GM23338 (cell line): ENCODE measurements at regions not wholly inside any gene's neighbourhood (a gene's known extent, or its start where the extent isn't known, plus 50 kb on each side); places are given as distances from the start of the nearest gene placed in this dataset.

ENCODE experiments used
- ATAC-seq: fragments of 200-7000 bp; cut with Tn5 transposase; 3 replicates; pipeline ENCODE4 v1.9.1; 2020
- DNase-seq: peaks from one replicate; pipeline ENCODE4 v3.0.0-alpha.2; 2015; ENCODE audit warnings: low spot score
- H2AFZ ChIP-seq: fragments of 200-600 bp; sonication (generic); 2 replicates; pipeline ENCODE4 v1.8.0; 2016; ENCODE audit warnings: antibody characterized with exemption, mild to moderate bottlenecking, moderate library complexity
- H3F3A ChIP-seq: fragments of 200-600 bp; sonication (generic); replicated peaks from 2 replicates; pipeline ENCODE4 v1.8.0; 2017; ENCODE audit warnings: antibody characterized with exemption, mixed run types, low read depth
- H3K27ac ChIP-seq: fragments of 200-600 bp; sonication (generic); 2 replicates; pipeline ENCODE4 v1.6.1; 2016; ENCODE audit warnings: low read depth
- H3K27me3 ChIP-seq: fragments of 200-600 bp; sonication (generic); 2 replicates; pipeline ENCODE4 v1.8.0; 2016; ENCODE audit warnings: mild to moderate bottlenecking, mixed run types, moderate library complexity; ENCODE audit not compliant: insufficient read depth
- H3K36me3 ChIP-seq: fragments of 200-600 bp; sonication (generic); 2 replicates; pipeline ENCODE4 v1.8.0; 2016; ENCODE audit warnings: mild to moderate bottlenecking; ENCODE audit not compliant: insufficient read depth
- H3K4me1 ChIP-seq: fragments of 200-600 bp; sonication (generic); 2 replicates; pipeline ENCODE4 v1.8.0; 2016; ENCODE audit warnings: mild to moderate bottlenecking, moderate library complexity; ENCODE audit not compliant: insufficient read depth
- H3K4me2 ChIP-seq: fragments of 200-600 bp; sonication (generic); 2 replicates; pipeline ENCODE4 v1.7.1; 2017; ENCODE audit warnings: mixed run types
- H3K4me3 ChIP-seq: fragments of 200-600 bp; sonication (generic); 2 replicates; pipeline ENCODE4 v1.6.1; 2016; ENCODE audit warnings: mixed run types
- H3K79me2 ChIP-seq: fragments of 200-600 bp; sonication (generic); replicated peaks from 2 replicates; pipeline ENCODE4 v1.8.0; 2017; ENCODE audit warnings: mild to moderate bottlenecking; ENCODE audit not compliant: insufficient read depth
- H3K9me2 ChIP-seq: fragments of 200-600 bp; sonication (generic); 2 replicates; pipeline ENCODE4 v1.8.0; 2017; ENCODE audit not compliant: insufficient read depth
- H4K20me1 ChIP-seq: fragments of 200-600 bp; sonication (generic); replicated peaks from 2 replicates; pipeline ENCODE4 v1.8.0; 2017; ENCODE audit warnings: mild to moderate bottlenecking; ENCODE audit not compliant: insufficient read depth
- H3K27ac Mint-ChIP-seq: 2 replicates; pipeline ENCODE4 v1.8.0; 2020; ENCODE audit warnings: inconsistent platforms, mild to moderate bottlenecking, moderate library complexity, mixed read lengths
- H3K27me3 Mint-ChIP-seq: 3 replicates; pipeline ENCODE4 v1.8.0; 2022; ENCODE audit warnings: low read depth, mild to moderate bottlenecking, moderate library complexity, mixed read lengths, inconsistent platforms; ENCODE audit not compliant: insufficient read depth, poor library complexity
- H3K36me3 Mint-ChIP-seq: 3 replicates; pipeline ENCODE4 v1.8.0; 2021; ENCODE audit warnings: low read depth, mild to moderate bottlenecking, inconsistent platforms, moderate library complexity, mixed read lengths
- H3K4me1 Mint-ChIP-seq: 3 replicates; pipeline ENCODE4 v1.8.0; 2020; ENCODE audit warnings: mild to moderate bottlenecking, inconsistent platforms, mixed read lengths
- H3K4me3 Mint-ChIP-seq: 3 replicates; pipeline ENCODE4 v1.8.0; 2021; ENCODE audit warnings: moderate library complexity, mild to moderate bottlenecking, inconsistent platforms, mixed read lengths
- H3K9me3 Mint-ChIP-seq: 3 replicates; pipeline ENCODE4 v1.8.0; 2020; ENCODE audit warnings: moderate library complexity, mild to moderate bottlenecking, inconsistent platforms, mixed read lengths
- CREB1 ChIP-seq: fragments of 250-450 bp; sonication (Bioruptor Pico); IDR thresholded peaks from 2 replicates; pipeline ENCODE4 v1.5.0; 2020; ENCODE audit warnings: low read depth, mild to moderate bottlenecking, moderate library complexity
- EZH2 ChIP-seq: fragments of 200-600 bp; sonication (generic); IDR thresholded peaks from one replicate; pipeline ENCODE4 v1.8.0; 2017; ENCODE audit warnings: antibody characterized with exemption, mild to moderate bottlenecking, low read depth; ENCODE audit not compliant: unreplicated experiment
- EZH2phosphoT487 ChIP-seq: fragments of 200-600 bp; sonication (generic); IDR thresholded peaks from one replicate; pipeline ENCODE4 v1.8.1; 2018; ENCODE audit warnings: antibody characterized with exemption; ENCODE audit not compliant: unreplicated experiment
- JUNB ChIP-seq: IDR thresholded peaks from one replicate; pipeline ENCODE4 v1.6.1; 2016; ENCODE audit warnings: antibody characterized with exemption; ENCODE audit not compliant: unreplicated experiment
- NANOG ChIP-seq: IDR thresholded peaks from 2 replicates; pipeline ENCODE4 v1.6.1; 2016; ENCODE audit warnings: antibody characterized with exemption, borderline replicate concordance
- POLR2AphosphoS5 ChIP-seq: IDR thresholded peaks from 2 replicates; pipeline ENCODE4 v1.6.1; 2016; ENCODE audit warnings: antibody characterized with exemption, low read depth
- STAT1 ChIP-seq: IDR thresholded peaks from one replicate; pipeline ENCODE4 v1.6.1; 2016; ENCODE audit warnings: antibody characterized with exemption; ENCODE audit not compliant: unreplicated experiment
- ZNF114 ChIP-seq: fragments of 250-450 bp; sonication (Bioruptor Pico); IDR thresholded peaks from 2 replicates; pipeline ENCODE4 v1.5.0; 2020; ENCODE audit warnings: mild to moderate bottlenecking, moderate library complexity
- ZNF331 ChIP-seq: fragments of 250-450 bp; sonication (Bioruptor Pico); IDR thresholded peaks from 2 replicates; pipeline ENCODE4 v1.5.0; 2020; ENCODE audit warnings: low read depth, mild to moderate bottlenecking, moderate library complexity
- TF ChIP-seq, protein P1 (sequence below), 2 experiments: fragments of 200-600 bp in 1 of 2; sonication (generic) in 1 of 2; conservative IDR thresholded peaks; 2 replicates each; pipeline versions ENCODE4 v1.5.1 to v1.6.1; 2016 to 2017; ENCODE audit warnings: antibody characterized with exemption in 2 of 2, low read depth in 2 of 2, mild to moderate bottlenecking in 2 of 2, moderate library complexity in 1 of 2
- TF ChIP-seq, protein P2 (sequence below): IDR thresholded peaks from 2 replicates; pipeline ENCODE4 v1.6.1; 2016; ENCODE audit warnings: antibody characterized with exemption
- TF ChIP-seq, protein P3 (sequence below): IDR thresholded peaks from one replicate; pipeline ENCODE4 v1.6.1; 2018; ENCODE audit warnings: antibody characterized with exemption; ENCODE audit not compliant: unreplicated experiment
- TF ChIP-seq, protein P4 (sequence below): fragments of 250-450 bp; sonication (Bioruptor Pico); IDR thresholded peaks from 2 replicates; pipeline ENCODE4 v1.5.0; 2020; ENCODE audit warnings: mild to moderate bottlenecking, moderate library complexity

DNA sequence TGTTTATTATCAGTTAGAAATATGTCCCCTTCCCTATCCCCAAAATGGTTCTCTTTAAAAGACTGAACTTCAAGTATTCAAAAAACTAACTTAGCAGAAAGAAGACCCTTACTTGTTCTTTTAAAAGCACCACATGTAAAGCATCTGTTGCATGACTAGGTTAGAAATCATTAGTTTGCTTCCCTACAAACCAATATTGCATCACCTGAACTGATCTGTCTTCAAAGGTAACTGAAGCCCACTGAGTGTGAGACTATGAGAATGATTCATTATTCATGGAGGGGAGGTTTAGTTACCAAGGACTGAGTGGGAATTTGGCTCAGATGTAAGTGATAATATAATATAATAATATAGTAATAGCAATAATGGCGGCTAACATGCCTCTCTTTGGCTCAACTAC, 231.7 kb downstream of the SPRY1 start:
- H3K4me3 ChIP-seq, result no peak overlapping the region
- no peaks in the 10 kb centered on the region for H3K9me2 ChIP-seq
- Mint-ChIP-seq H3K9me3 (no peaks in the 10 kb centered on the region), H3K36me3 (no peaks in the 10 kb centered on the region), H3K4me1 (peaks cover 3% of the 10 kb centered on the region; the same call in 2 of the 3 replicates), H3K27me3 (no peaks in the 10 kb centered on the region), H3K27ac (no peak overlapping the region), H3K4me3 (no peak overlapping the region)
- H2AFZ ChIP-seq, result no peak overlapping the region
- no peak for ATAC-seq
- H3K4me1 ChIP-seq, result no peaks in the 10 kb centered on the region
- no peaks in the 10 kb centered on the region for H3K79me2 ChIP-seq
- no peak overlapping the region for H3K4me2 ChIP-seq
- TF ChIP-seq, protein P1, sequence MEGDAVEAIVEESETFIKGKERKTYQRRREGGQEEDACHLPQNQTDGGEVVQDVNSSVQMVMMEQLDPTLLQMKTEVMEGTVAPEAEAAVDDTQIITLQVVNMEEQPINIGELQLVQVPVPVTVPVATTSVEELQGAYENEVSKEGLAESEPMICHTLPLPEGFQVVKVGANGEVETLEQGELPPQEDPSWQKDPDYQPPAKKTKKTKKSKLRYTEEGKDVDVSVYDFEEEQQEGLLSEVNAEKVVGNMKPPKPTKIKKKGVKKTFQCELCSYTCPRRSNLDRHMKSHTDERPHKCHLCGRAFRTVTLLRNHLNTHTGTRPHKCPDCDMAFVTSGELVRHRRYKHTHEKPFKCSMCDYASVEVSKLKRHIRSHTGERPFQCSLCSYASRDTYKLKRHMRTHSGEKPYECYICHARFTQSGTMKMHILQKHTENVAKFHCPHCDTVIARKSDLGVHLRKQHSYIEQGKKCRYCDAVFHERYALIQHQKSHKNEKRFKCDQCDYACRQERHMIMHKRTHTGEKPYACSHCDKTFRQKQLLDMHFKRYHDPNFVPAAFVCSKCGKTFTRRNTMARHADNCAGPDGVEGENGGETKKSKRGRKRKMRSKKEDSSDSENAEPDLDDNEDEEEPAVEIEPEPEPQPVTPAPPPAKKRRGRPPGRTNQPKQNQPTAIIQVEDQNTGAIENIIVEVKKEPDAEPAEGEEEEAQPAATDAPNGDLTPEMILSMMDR (conservative IDR thresholded peaks at IDR 0.05; ENCODE audit: low read depth in 2 of 2), result no peak
- TF ChIP-seq ZNF331 (CRISPR knock-in tag) (no peak), CREB1 (CRISPR knock-in tag) (no peak), STAT1 (no peak), JUNB (no peak), EZH2phosphoT487 (no peak), NANOG (no peak), POLR2AphosphoS5 (no peak), EZH2 (no peak), ZNF114 (CRISPR knock-in tag) (no peak)
- TF ChIP-seq, protein P2, sequence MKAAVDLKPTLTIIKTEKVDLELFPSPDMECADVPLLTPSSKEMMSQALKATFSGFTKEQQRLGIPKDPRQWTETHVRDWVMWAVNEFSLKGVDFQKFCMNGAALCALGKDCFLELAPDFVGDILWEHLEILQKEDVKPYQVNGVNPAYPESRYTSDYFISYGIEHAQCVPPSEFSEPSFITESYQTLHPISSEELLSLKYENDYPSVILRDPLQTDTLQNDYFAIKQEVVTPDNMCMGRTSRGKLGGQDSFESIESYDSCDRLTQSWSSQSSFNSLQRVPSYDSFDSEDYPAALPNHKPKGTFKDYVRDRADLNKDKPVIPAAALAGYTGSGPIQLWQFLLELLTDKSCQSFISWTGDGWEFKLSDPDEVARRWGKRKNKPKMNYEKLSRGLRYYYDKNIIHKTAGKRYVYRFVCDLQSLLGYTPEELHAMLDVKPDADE, result no peak
- TF ChIP-seq, protein P3, sequence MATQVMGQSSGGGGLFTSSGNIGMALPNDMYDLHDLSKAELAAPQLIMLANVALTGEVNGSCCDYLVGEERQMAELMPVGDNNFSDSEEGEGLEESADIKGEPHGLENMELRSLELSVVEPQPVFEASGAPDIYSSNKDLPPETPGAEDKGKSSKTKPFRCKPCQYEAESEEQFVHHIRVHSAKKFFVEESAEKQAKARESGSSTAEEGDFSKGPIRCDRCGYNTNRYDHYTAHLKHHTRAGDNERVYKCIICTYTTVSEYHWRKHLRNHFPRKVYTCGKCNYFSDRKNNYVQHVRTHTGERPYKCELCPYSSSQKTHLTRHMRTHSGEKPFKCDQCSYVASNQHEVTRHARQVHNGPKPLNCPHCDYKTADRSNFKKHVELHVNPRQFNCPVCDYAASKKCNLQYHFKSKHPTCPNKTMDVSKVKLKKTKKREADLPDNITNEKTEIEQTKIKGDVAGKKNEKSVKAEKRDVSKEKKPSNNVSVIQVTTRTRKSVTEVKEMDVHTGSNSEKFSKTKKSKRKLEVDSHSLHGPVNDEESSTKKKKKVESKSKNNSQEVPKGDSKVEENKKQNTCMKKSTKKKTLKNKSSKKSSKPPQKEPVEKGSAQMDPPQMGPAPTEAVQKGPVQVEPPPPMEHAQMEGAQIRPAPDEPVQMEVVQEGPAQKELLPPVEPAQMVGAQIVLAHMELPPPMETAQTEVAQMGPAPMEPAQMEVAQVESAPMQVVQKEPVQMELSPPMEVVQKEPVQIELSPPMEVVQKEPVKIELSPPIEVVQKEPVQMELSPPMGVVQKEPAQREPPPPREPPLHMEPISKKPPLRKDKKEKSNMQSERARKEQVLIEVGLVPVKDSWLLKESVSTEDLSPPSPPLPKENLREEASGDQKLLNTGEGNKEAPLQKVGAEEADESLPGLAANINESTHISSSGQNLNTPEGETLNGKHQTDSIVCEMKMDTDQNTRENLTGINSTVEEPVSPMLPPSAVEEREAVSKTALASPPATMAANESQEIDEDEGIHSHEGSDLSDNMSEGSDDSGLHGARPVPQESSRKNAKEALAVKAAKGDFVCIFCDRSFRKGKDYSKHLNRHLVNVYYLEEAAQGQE, result no peak
- TF ChIP-seq, protein P4, sequence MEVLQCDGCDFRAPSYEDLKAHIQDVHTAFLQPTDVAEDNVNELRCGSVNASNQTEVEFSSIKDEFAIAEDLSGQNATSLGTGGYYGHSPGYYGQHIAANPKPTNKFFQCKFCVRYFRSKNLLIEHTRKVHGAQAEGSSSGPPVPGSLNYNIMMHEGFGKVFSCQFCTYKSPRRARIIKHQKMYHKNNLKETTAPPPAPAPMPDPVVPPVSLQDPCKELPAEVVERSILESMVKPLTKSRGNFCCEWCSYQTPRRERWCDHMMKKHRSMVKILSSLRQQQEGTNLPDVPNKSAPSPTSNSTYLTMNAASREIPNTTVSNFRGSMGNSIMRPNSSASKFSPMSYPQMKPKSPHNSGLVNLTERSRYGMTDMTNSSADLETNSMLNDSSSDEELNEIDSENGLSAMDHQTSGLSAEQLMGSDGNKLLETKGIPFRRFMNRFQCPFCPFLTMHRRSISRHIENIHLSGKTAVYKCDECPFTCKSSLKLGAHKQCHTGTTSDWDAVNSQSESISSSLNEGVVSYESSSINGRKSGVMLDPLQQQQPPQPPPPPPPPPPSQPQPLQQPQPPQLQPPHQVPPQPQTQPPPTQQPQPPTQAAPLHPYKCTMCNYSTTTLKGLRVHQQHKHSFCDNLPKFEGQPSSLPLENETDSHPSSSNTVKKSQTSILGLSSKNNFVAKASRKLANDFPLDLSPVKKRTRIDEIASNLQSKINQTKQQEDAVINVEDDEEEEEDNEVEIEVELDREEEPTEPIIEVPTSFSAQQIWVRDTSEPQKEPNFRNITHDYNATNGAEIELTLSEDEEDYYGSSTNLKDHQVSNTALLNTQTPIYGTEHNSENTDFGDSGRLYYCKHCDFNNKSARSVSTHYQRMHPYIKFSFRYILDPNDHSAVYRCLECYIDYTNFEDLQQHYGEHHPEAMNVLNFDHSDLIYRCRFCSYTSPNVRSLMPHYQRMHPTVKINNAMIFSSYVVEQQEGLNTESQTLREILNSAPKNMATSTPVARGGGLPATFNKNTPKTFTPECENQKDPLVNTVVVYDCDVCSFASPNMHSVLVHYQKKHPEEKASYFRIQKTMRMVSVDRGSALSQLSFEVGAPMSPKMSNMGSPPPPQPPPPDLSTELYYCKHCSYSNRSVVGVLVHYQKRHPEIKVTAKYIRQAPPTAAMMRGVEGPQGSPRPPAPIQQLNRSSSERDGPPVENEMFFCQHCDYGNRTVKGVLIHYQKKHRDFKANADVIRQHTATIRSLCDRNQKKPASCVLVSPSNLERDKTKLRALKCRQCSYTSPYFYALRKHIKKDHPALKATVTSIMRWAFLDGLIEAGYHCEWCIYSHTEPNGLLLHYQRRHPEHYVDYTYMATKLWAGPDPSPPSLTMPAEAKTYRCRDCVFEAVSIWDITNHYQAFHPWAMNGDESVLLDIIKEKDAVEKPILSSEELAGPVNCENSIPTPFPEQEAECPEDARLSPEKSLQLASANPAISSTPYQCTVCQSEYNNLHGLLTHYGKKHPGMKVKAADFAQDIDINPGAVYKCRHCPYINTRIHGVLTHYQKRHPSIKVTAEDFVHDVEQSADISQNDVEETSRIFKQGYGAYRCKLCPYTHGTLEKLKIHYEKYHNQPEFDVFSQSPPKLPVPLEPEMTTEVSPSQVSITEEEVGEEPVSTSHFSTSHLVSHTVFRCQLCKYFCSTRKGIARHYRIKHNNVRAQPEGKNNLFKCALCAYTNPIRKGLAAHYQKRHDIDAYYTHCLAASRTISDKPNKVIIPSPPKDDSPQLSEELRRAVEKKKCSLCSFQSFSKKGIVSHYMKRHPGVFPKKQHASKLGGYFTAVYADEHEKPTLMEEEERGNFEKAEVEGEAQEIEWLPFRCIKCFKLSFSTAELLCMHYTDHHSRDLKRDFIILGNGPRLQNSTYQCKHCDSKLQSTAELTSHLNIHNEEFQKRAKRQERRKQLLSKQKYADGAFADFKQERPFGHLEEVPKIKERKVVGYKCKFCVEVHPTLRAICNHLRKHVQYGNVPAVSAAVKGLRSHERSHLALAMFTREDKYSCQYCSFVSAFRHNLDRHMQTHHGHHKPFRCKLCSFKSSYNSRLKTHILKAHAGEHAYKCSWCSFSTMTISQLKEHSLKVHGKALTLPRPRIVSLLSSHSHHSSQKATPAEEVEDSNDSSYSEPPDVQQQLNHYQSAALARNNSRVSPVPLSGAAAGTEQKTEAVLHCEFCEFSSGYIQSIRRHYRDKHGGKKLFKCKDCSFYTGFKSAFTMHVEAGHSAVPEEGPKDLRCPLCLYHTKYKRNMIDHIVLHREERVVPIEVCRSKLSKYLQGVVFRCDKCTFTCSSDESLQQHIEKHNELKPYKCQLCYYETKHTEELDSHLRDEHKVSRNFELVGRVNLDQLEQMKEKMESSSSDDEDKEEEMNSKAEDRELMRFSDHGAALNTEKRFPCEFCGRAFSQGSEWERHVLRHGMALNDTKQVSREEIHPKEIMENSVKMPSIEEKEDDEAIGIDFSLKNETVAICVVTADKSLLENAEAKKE (CRISPR knock-in tag), result no peak
- H4K20me1 ChIP-seq, result no peaks in the 10 kb centered on the region
- H3K36me3 ChIP-seq, result no peaks in the 10 kb centered on the region
- H3K27me3 ChIP-seq, result no peaks in the 10 kb centered on the region
- no peak for DNase-seq
- H3F3A ChIP-seq, result no peaks in the 10 kb centered on the region
- no peak overlapping the region for H3K27ac ChIP-seq
